Right renal pelvis (tissue), 4 donors: ENCODE measurements at regions not wholly inside any gene's neighbourhood (a gene's known extent, or its start where the extent isn't known, plus 50 kb on each side); places are given as distances from the start of the nearest gene placed in this dataset.

Experiments
- DNase-seq, 4 donors: peaks; one replicate each; pipeline ENCODE4 v3.0.0-alpha.2; 2013; ENCODE audit warnings: low read depth in 4 of 4, low spot score in 3 of 4, missing footprints in 1 of 4

DNA sequence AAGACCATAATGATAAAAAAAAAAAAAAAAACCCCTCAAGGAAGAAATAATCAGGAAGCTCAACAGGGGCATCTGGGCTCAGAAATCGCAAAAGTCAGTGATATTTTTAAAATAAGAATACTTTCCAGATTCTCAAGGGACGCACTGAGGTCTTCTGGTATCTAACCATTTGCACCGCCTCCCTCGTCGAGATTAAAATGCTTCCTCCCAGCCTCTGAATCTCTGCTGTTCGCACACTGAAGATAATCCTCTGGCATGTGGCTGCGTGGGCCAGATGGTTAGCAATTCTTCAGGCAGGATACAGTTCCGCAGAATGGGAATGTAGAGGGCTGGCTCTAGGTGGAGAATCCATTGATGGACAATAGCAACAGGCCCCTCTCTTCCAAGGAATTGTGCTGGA, 211.7 kb upstream of the CDH5 start:
- no peak for DNase-seq

DNA sequence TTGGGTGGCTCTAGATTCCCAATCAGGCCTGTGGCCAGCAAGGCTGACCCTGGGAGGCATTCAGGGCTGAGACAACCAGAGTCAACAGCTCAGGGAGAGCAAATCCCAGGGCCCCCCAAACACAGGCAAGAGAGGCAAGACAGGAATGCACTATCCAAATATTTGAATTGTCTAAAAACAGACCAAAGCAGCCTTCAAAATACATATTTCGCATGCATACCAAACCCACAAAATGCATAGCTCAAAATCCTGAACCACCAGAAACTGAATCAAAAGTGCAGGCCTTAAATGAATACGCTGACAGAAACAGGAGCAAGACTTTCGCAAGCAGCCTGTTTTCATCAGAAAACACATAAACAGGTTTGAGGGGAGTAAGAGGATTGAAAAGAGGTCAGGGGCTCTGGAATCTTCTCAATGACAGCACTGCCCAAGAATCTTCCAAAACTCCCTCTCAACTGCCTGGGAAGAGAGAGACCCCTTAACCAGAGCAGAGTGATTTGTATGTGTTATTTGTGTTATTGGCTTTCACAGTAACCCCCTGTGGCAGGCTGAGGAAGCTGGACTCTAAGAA, 213.6 kb upstream of the CDH5 start:
- DNase-seq = no peak

DNA sequence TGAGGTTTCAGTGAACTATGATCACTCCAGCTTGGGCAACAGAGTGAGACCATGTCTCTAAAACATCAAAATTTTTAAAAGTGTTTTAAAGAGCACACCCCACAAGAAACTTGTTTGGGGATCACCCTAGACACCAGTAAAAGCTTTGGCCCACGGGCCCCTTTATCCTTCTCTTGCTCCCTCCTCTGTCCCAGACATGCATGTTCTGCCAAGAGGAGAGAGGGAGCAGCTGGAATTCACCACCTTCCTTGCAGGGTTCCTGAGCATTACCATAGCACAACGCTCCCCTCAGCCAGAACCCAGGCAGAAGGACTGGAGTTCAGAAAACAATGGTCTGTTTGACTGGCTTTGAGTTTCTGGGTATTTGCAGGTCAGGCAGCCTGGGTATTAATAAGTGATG, 214.3 kb upstream of the CDH5 start:
- DNase-seq = no peak

DNA sequence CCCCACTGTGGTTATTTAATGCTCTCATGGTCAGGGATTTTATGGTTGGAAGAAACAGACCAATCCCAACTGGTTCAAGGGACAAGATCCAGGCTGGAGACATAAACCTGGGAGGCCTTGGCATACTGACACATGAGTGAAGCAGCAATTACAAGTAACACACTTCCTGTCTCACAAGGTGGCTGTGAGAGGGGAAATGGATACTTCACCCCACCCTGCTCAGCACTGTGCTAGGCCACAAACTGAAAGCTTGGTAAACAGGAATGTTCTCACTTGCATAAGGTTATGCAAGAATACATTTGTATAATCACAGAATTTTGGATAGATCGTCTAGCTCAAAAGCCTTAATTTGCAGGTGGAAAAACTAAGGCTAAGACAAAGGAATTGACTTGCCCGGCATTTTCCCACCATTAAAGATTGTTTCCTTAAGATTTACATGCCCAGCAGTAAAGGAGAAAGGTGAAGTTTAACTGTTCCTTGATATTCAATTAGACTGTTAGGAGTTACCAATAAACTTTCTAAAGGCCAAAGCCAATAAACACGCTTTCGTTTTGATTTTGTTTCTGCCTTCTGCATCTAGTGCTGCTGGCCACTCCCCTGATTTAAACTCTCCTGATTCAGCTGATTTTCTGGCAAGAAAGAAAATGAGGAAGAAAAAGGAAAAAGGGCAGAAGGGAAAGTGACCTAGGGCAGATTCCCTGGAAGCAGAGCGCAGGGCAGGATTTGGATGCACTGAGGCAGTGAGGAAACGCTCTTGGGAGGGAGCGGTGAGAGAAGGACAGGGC, 215.6 kb upstream of the CDH5 start:
- DNase-seq = no peak

DNA sequence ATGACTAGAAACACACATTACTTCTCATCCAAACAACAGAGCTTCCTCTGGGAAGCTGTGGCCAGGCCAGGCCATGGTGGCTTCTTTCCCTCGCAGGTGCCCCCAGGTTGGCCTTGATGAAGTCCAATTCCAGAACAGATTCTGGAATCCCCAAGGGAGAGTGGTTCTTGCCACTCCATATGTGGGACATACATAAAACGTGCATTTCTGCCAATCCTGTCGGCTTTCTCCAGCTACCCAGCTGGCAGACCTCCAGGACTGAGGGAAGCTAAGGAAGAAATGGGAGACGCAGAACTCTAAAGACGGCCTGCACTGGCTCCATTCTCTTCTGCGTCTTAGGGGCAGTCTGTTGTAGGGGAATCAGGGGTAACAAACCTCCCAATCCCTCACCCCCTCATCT, 219.2 kb upstream of the CDH5 start:
- no peak for DNase-seq

DNA sequence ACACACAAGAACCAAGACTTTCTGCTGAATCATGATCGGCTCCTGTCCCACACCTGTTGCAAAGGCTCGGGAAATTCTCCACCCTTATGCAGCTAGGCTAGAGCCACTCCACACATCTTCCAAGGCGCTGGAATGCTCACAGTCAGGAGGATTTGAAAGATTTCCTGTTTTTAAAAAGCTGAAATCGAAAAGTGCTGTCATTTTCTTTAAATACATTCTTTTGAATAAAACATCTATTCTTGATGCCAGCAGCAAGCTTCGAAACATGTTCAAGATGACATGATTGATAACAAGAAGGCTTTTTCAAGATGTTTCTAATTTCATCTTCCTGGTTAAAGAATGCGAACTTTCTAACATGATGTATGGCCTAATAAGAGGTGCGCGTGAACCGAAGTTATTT, 219.7 kb upstream of the CDH5 start:
- DNase-seq = no peak

DNA sequence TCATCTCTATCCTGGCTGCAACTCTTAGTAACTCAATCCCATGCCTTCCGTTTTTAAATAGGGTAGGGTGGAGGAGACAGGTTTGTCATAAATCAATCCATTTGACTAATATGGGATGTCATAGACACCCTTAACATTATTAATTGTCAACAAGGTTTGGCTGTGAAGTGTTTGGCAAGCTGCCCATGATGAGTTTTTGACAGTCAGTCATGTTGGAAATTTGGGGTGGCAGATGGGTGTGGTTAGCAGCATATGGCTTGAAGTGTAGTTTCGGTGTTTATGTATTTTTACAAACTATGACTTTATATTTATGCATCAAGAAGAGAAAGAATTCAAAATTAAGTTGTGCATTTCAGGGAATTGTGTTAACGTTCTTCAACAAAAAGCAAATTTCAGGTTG, 221.8 kb upstream of the CDH5 start:
- DNase-seq = no peak

DNA sequence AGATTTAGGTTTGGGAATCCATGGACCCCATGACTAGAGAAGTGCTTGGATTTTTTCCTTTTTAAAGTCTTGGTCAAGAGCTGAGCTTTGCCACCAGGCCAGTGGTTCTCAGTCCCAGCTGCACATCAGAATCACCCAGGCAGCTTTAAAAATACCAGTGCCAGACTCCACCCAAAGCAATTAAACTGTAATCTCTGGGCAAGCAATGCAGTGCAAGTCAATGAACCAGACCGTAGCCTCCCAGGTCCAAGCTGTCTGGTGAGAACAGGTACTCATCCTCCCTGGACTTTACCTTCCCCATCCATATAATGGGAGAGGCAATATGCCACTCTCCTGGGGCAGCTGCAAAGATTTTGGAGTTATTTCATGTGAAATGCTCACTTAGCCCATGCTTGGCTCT, 223.1 kb upstream of the CDH5 start:
- no peak for DNase-seq

DNA sequence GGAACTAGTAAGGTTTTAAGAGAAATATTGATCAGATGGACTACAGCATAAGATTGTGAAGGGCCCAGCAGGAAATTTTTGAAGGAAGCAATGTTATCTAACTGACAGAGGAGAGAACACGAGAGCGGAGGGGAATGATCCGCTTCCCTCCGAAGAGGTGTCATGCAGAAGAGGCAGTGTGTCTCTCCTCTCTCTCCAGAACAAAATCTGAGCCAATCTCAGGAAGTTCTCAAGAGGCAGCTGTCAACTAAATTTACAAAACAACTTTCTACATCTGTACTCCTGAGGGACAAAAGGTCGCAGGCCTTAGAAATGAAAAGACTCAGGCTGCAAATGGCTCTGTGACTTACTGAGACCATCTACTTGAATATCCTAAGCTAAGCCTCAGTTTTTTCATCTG, 224.6 kb upstream of the CDH5 start:
- DNase-seq = no peak

DNA sequence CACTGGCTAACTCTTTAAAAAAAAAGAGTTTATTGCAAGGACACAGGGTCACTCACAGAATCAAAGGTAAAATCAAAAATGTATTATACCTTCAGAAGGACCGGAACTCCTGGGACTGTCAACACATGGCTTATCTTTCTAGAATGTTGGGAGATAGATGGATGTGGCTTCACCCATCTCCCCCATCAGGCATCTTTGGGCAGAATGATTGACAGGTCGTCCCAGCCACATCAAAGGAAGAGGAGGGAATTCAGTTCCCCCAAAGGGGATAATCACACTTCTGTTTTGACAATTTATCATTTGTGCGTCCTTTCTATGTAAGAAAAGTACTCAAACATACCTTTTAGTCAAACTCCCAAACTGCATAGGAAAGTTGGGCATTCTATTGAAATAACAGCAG, 228.6 kb upstream of the CDH5 start:
- DNase-seq = no peak

DNA sequence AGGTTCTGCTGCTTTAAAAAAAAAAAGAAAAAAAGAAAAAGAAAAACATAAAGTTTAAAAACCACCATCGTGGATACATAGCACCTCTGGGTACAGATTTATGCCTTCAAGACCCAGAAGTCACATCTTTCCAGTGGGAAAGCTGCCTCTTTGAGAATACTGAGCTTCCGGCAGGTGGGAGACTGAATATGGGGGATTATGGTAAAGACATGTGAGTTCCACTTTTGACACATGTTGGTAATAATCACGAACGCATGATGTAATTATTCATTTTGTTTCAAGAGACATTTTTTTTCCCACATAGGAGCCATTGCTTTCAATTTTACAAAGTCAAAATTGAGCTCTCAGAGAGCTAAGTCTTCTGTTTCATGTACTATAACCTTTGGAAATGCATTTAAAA, 229.7 kb upstream of the CDH5 start:
- no peak for DNase-seq

DNA sequence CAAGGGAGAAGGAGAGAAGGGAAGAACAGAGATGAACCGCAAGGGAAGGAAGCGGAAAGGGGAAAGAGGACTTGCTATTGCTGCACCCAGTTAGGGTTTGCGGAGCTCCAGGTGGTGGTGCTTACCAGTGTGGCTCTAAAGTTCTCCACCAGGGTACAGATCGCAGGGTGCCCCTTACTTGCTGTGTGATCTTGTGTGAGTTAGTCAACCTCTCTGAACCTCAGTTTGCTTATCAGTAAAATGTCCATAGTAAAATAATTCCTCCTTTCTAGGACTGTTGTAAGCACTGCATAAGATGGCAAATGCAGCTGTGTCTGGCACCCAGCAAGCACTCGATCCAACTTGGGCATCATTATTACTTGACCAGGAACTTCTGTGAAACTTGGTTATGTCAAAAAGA, 230.7 kb upstream of the CDH5 start:
- DNase-seq = no peak

DNA sequence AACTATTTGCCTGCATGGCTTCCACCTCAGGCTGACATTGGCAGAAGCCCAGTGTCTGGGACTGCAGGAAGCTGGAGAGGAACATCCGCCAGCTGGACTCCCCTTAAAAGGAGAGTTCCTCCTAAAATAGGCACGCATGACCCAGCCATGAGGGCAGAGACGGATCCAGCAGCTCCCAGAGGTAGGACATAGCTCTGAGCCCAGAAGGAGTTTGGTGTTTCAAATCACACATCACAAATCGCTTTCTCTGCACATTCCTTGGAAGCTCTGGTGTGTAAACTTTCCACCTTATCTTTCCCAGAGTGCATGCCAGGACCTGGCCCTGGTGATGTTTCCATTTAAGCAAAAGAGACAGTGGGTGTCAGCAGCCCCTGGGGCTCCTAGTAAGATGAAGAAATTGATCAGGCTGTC, 231.1 kb upstream of the CDH5 start:
- no peak for DNase-seq

DNA sequence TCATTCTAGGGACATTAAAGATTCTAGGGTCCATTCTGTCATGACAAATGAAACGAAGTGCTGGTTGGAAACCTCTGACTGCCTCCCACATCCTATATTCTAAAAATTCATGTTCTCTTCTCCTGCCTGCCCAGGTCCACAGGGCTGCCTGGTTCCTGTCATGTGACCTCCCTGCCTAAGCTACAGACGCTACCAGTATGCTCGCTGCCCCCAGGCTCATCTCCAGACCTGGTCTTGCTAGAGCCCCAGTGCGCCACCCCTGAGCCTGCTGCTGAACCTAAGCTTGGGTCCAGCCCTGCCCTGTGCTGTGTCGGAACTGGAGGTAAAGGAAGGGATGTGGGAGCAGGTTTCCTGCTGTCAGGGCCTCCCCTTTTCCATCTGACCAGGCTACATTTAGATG, 231.6 kb upstream of the CDH5 start:
- DNase-seq = no peak

DNA sequence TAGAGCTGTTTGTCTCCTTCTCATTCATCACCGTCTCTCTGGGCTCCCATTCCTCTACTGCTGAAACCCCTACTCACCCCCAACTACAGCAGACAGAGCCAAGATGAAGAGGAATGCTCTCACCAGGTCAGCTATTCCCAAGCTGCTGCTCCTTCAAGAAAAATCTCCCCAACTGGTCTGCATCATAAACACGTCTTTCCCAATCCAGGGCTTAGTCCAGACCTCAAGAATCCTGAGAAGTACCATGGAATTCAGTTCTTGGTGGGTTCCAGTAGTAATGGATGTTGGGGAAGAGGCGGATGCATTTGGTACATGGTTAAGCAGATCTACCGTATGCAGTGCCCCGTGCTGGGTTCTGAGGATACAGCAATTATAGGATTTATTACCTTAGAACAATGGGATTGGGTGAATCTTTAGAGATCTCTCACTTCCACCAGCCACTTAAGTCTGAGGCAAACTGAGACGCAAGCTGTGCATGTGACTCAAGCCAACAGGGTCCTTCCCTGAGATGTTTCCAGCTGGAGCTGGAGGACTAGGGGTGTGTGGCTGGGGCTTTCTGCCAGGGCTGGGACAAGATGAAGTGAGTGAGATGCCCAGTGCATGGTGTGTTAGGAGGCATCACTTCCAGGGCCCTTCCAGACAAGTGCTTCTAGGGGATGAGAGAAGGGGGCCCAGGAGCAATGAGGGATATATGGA, 232.7 kb upstream of the CDH5 start:
- no peak for DNase-seq

DNA sequence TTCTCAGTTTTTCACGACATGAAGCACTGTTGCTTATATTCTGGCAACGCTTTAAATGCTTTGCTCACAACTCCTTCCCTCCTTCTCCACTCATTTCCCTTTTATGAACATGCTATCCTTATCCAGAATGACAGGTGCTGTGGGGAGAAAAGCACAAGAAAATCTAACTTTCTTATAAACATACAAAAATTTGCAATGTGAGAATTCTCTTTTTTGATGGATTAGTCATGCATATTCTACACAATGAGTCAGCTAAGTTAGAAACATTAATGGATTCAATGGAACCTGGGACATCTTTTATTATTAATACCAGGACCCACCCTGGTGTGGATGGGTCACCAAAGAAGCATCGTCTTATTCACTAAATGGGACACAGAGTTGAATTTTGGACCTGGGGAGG, 234.6 kb upstream of the CDH5 start:
- DNase-seq = no peak

DNA sequence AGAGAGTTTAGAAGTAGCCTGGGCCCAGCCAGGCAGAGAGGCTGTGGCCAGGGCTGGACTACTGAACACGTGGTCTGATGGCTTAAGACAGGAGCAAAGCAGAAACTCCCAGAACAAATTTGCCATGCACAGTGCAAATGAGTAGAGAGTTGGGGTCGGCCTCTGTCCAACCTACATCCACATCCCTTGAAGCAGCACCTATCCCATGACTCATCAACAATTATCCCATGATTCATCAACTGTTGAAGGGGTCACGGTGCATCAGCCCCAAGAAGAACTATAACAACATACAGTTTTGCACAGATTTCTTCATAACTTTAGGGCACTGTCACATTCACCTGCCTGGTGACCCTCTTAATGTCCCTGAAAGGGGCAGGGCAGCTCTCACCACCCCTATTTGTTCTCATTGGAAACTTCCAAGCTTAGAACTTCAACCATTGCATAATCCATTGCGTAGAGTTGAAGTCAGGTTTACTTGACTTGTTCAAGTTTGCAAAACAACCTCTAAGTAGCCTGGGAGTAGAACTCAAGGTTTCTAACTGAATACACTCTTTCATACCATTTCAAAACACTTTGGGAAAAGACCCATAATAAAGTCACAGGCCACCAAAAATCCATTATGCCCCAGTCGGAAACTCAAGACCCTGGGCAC, 235.2 kb upstream of the CDH5 start:
- DNase-seq = no peak

DNA sequence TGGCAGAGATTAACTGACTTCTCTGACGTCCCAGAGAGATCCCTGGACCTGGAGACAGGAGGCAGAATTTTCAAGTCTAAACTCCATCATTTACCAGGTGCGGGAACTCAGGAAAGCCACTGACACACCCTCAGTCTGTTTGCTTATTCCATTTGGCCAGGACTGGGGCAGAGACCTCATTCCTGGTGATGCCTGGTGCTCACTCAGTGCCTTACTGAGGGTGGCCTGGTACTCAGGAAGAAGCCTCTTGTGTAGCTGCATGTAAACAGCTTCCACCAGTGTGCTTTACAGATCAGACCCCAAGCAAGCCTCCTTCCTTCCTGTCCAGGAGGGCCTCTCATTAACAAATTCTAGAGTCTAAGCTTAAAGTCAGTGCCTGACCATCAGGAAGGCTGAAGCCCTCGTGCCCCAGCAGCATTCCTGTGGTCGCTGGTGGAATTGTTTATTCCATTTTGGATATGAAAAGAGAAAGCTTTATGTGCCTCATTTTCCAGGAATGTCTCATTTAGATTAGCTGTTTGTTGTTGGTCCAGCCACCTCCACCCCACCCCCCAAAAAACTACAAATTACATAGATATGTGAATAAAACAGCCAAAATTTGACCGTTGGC, 236.1 kb upstream of the CDH5 start:
- DNase-seq = no peak

DNA sequence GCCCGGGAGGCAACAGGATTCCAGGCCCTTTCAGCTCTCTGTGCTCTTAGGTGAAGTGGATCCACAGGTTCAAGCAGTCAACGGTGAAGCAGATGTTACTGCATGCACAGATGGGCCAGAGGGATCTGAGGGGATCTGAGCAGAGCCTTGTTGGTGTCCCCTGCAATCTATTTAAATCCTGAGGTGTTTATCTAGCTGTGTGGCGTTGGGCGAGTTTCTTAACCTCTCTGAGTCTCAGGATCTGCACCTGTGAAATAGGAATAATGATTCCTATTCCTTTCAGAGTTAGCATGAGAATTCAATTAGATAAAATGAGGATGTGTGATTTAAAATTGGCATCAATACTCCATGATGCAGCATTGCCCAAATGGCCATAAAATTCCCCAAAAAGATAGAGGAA, 237.3 kb upstream of the CDH5 start:
- no peak for DNase-seq

DNA sequence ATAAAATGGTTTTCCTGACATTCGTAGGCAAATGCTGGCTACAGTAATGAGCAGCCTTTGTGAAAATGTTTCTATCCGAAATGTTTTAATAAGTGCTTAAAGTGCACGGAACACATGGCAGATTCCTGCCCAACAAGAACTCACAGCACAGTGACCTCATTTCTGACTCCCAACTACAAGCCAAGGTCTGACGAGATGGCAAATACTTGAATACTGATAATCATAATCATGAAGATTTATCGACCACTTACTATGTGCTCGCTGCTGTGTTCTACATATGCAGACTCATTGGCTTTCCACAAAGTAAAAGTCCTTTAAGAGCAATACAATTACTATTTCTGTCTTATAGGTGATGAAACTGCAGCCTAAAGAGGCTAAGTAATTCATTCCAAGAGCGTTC, 238.1 kb upstream of the CDH5 start:
- no peak for DNase-seq
